GM18505 (cell line): ENCODE measurements at regions not wholly inside any gene's neighbourhood (a gene's known extent, or its start where the extent isn't known, plus 50 kb on each side); places are given as distances from the start of the nearest gene placed in this dataset.

ENCODE experiments used
- ATAC-seq: cut with Tn5 transposase; IDR thresholded peaks from one replicate; pipeline ENCODE4 v1.9.1; 2021; ENCODE audit not compliant: unreplicated experiment
- POLR2A ChIP-seq: IDR thresholded peaks from 4 replicates; pipeline ENCODE4 v1.6.1; 2011; ENCODE audit warnings: borderline replicate concordance; ENCODE audit not compliant: insufficient read depth, insufficient read length; ENCODE audit errors: extremely low read depth

GRCh38 chr9:643966-644365, 197.5 kb upstream of the DMRT1 start:
- TF ChIP-seq POLR2A = no peak
- no peak for ATAC-seq

GRCh38 chr9:647522-647921, 194.0 kb upstream of the DMRT1 start:
- TF ChIP-seq POLR2A = no peak
- ATAC-seq = no peak

- no peak for ATAC-seq
- TF ChIP-seq POLR2A = no peak
These were observed 192.1 kb upstream of the DMRT1 start for GRCh38 chr9:649128-650074.

GRCh38 chr9:650362-650761, 191.1 kb upstream of the DMRT1 start:
- no peak for ATAC-seq
- no peak for TF ChIP-seq POLR2A

- TF ChIP-seq POLR2A = no peak
- no peak for ATAC-seq
These were observed 190.1 kb upstream of the DMRT1 start for GRCh38 chr9:651371-651770.

GRCh38 chr9:652914-653313, 188.6 kb upstream of the DMRT1 start:
- ATAC-seq = no peak
- no peak for TF ChIP-seq POLR2A

GRCh38 chr9:653421-653820, 188.1 kb upstream of the DMRT1 start:
- TF ChIP-seq POLR2A = no peak
- no peak for ATAC-seq

GRCh38 chr9:653856-654387, 187.6 kb upstream of the DMRT1 start:
- no peak for TF ChIP-seq POLR2A
- no peak for ATAC-seq

GRCh38 chr9:655875-656274, 185.6 kb upstream of the DMRT1 start:
- ATAC-seq = no peak
- TF ChIP-seq POLR2A = no peak

- TF ChIP-seq POLR2A = no peak
- no peak for ATAC-seq
These were observed 184.4 kb upstream of the DMRT1 start for GRCh38 chr9:656926-657568.

GRCh38 chr9:659286-659685, 182.2 kb upstream of the DMRT1 start:
- TF ChIP-seq POLR2A = no peak
- no peak for ATAC-seq

- TF ChIP-seq POLR2A = no peak
- ATAC-seq = no peak
These were observed 181.3 kb upstream of the DMRT1 start for GRCh38 chr9:660227-660626.

- ATAC-seq = no peak
- no peak for TF ChIP-seq POLR2A
These were observed 178.0 kb upstream of the DMRT1 start for GRCh38 chr9:663541-663940.

- no peak for ATAC-seq
- TF ChIP-seq POLR2A = no peak
These were observed 176.2 kb upstream of the DMRT1 start for GRCh38 chr9:665296-665695.
